ENCODE measurements at regions not wholly inside any gene's neighbourhood (a gene's known extent, or its start where the extent isn't known, plus 50 kb on each side); places are given as distances from the start of the nearest gene placed in this dataset.
"Not testable (repeated sequence)": the region's sequence is repeated elsewhere in the genome, so short reads cannot be mapped to it uniquely, and the experiment has no call there.

- no peak overlapping the region for H3K4me3 ChIP-seq (ENCODE audit: low read depth, low read length)
- no peaks in the 10 kb centered on the region for H3K9me3 ChIP-seq (ENCODE audit: severe bottlenecking)
- no peak for DNase-seq
- no peaks in the 10 kb centered on the region for H3K36me3 ChIP-seq
- TF ChIP-seq CTCF (IDR thresholded peaks at IDR 0.05; ENCODE audit: low read depth, low read length): no peak
- no peaks in the 10 kb centered on the region for H3K27me3 ChIP-seq (ENCODE audit: insufficient read depth, low read depth, severe bottlenecking)
- no peak overlapping the region for H3K27ac ChIP-seq
Measured at GRCh38 chr1:224815647-224816046, 113.8 kb upstream of the DNAH14 start.

- Histone ChIP-seq H3K36me3 (no peaks in the 10 kb centered on the region), H3K9me3 (ENCODE audit: severe bottlenecking) (no peaks in the 10 kb centered on the region), H3K27me3 (ENCODE audit: insufficient read depth, low read depth, severe bottlenecking) (no peaks in the 10 kb centered on the region), H3K4me3 (ENCODE audit: low read depth, low read length) (no peak overlapping the region), H3K27ac (no peak overlapping the region)
- no peak for DNase-seq
- no peak for TF ChIP-seq CTCF (IDR thresholded peaks at IDR 0.05; ENCODE audit: low read depth, low read length)
Measured at GRCh38 chr1:224816062-224816461, 113.4 kb upstream of the DNAH14 start.

GRCh38 chr1:224817382-224817781, 112.1 kb upstream of the DNAH14 start:
- DNase-seq: no peak
- Histone ChIP-seq H3K36me3 (no peaks in the 10 kb centered on the region), H3K27ac (no peak overlapping the region), H3K27me3 (ENCODE audit: insufficient read depth, low read depth, severe bottlenecking) (no peaks in the 10 kb centered on the region), H3K4me3 (ENCODE audit: low read depth, low read length) (no peak overlapping the region), H3K9me3 (ENCODE audit: severe bottlenecking) (no peaks in the 10 kb centered on the region)
- no peak for TF ChIP-seq CTCF (IDR thresholded peaks at IDR 0.05; ENCODE audit: low read depth, low read length)

GRCh38 chr1:224819861-224820260, 109.6 kb upstream of the DNAH14 start:
- no peaks in the 10 kb centered on the region for H3K27me3 ChIP-seq (ENCODE audit: insufficient read depth, low read depth, severe bottlenecking)
- H3K9me3 ChIP-seq (ENCODE audit: severe bottlenecking): no peaks in the 10 kb centered on the region
- no peaks in the 10 kb centered on the region for H3K36me3 ChIP-seq
- no peak for DNase-seq
- no peak for TF ChIP-seq CTCF (IDR thresholded peaks at IDR 0.05; ENCODE audit: low read depth, low read length)
- H3K27ac ChIP-seq: no peak overlapping the region
- no peak overlapping the region for H3K4me3 ChIP-seq (ENCODE audit: low read depth, low read length)

- no peak for TF ChIP-seq CTCF (IDR thresholded peaks at IDR 0.05; ENCODE audit: low read depth, low read length)
- H3K36me3 ChIP-seq: no peaks in the 10 kb centered on the region
- no peaks in the 10 kb centered on the region for H3K27me3 ChIP-seq (ENCODE audit: insufficient read depth, low read depth, severe bottlenecking)
- no peaks in the 10 kb centered on the region for H3K9me3 ChIP-seq (ENCODE audit: severe bottlenecking)
- no peak overlapping the region for H3K27ac ChIP-seq
- DNase-seq: no peak
- H3K4me3 ChIP-seq (ENCODE audit: low read depth, low read length): no peak overlapping the region
Measured at GRCh38 chr1:224820341-224820740, 109.1 kb upstream of the DNAH14 start.

- not testable (repeated sequence) for H3K9me3 ChIP-seq (ENCODE audit: severe bottlenecking); H3K4me3 ChIP-seq (ENCODE audit: low read depth, low read length); H3K27me3 ChIP-seq (ENCODE audit: insufficient read depth, low read depth, severe bottlenecking); DNase-seq; H3K36me3 ChIP-seq; H3K27ac ChIP-seq
Measured at GRCh38 chr1:224821751-224822150, 107.7 kb upstream of the DNAH14 start.

Data from WERI-Rb-1 (cell line).